HT1080 (cell line): ENCODE measurements at regions not wholly inside any gene's neighbourhood (a gene's known extent, or its start where the extent isn't known, plus 50 kb on each side); places are given as distances from the start of the nearest gene placed in this dataset.

Experiments used
- DNase-seq: peaks from one replicate; pipeline ENCODE4 v3.0.0-alpha.2; 2015; ENCODE audit warnings: low read depth

GRCh38 chr1:30487042-30487441 lies 236.3 kb downstream of the MATN1 start:
- no peak for DNase-seq

- DNase-seq, result no peak
These were observed 238.3 kb downstream of the MATN1 start for GRCh38 chr1:30485072-30485471.

- DNase-seq, result no peak
These were observed 238.7 kb downstream of the MATN1 start for GRCh38 chr1:30484668-30485067.

GRCh38 chr1:30479575-30479974 lies 243.8 kb downstream of the MATN1 start:
- no peak for DNase-seq

GRCh38 chr1:30478799-30479563 lies 244.4 kb downstream of the MATN1 start:
- no peak for DNase-seq

GRCh38 chr1:30478283-30478682 lies 245.1 kb downstream of the MATN1 start:
- DNase-seq, result no peak

GRCh38 chr1:30477588-30477987 lies 245.8 kb downstream of the MATN1 start:
- no peak for DNase-seq

- DNase-seq, result no peak
These were observed 246.4 kb downstream of the MATN1 start for GRCh38 chr1:30476911-30477459.

- no peak for DNase-seq
These were observed 246.9 kb downstream of the MATN1 start for GRCh38 chr1:30476476-30476875.

- DNase-seq, result no peak
These were observed 247.4 kb downstream of the MATN1 start for GRCh38 chr1:30475966-30476365.

- DNase-seq, result no peak
These were observed 248.2 kb downstream of the MATN1 start for GRCh38 chr1:30475201-30475600.

- no peak for DNase-seq
These were observed 248.6 kb downstream of the MATN1 start for GRCh38 chr1:30474818-30475200.

- DNase-seq, result peak; percentile 10
These were observed 249.2 kb downstream of the MATN1 start for GRCh38 chr1:30473922-30474817.

- DNase-seq, result no peak
These were observed 250.9 kb downstream of the MATN1 start for GRCh38 chr1:30472526-30472925.

GRCh38 chr1:30472009-30472408 lies 251.4 kb downstream of the MATN1 start:
- no peak for DNase-seq

- DNase-seq, result peak; percentile 28
These were observed 252.1 kb downstream of the MATN1 start for GRCh38 chr1:30471307-30471706.

GRCh38 chr1:30469426-30469825 lies 254.0 kb downstream of the MATN1 start:
- DNase-seq, result no peak

- no peak for DNase-seq
These were observed 256.3 kb downstream of the MATN1 start for GRCh38 chr1:30467101-30467500.

GRCh38 chr1:30466610-30467009 lies 256.8 kb downstream of the MATN1 start:
- no peak for DNase-seq

GRCh38 chr1:30466026-30466425 lies 257.4 kb downstream of the MATN1 start:
- no peak for DNase-seq

GRCh38 chr1:30465096-30465495 lies 258.3 kb downstream of the MATN1 start:
- DNase-seq, result no peak

- DNase-seq, result no peak
These were observed 259.2 kb downstream of the MATN1 start for GRCh38 chr1:30464187-30464617.
